Activated CD4-positive, CD25-positive, alpha-beta regulatory T cell treated with anti-CD3 and anti-CD28 coated beads, Interleukin-2, amount 50 U/mL, for 72 hours (primary cell): ENCODE measurements at regions not wholly inside any gene's neighbourhood (a gene's known extent, or its start where the extent isn't known, plus 50 kb on each side); places are given as distances from the start of the nearest gene placed in this dataset.

Experiments
- DNase-seq: peaks from one replicate; pipeline ENCODE4 v3.0.0; 2021

GRCh38 chr3:135755330-135756105, 210.0 kb upstream of the PPP2R3A start:
- no peak for DNase-seq

- no peak for DNase-seq
Observed at GRCh38 chr3:135756106-135756668, 209.3 kb upstream of the PPP2R3A start.

GRCh38 chr3:135757421-135757820, 208.1 kb upstream of the PPP2R3A start:
- DNase-seq = no peak

GRCh38 chr3:135758961-135759360, 206.6 kb upstream of the PPP2R3A start:
- DNase-seq = no peak

GRCh38 chr3:135759651-135760050, 205.9 kb upstream of the PPP2R3A start:
- no peak for DNase-seq

- DNase-seq = no peak
Observed at GRCh38 chr3:135760581-135760980, 204.9 kb upstream of the PPP2R3A start.

- DNase-seq = no peak
Observed at GRCh38 chr3:135762188-135762856, 203.2 kb upstream of the PPP2R3A start.

GRCh38 chr3:135766115-135766514, 199.4 kb upstream of the PPP2R3A start:
- DNase-seq = no peak

GRCh38 chr3:135771760-135772159, 193.8 kb upstream of the PPP2R3A start:
- no peak for DNase-seq

GRCh38 chr3:135779024-135779423, 186.5 kb upstream of the PPP2R3A start:
- no peak for DNase-seq

- DNase-seq = no peak
Observed at GRCh38 chr3:135779590-135780235, 185.8 kb upstream of the PPP2R3A start.

GRCh38 chr3:135781026-135781815, 184.3 kb upstream of the PPP2R3A start:
- DNase-seq = no peak

- no peak for DNase-seq
Observed at GRCh38 chr3:135784557-135784956, 181.0 kb upstream of the PPP2R3A start.

GRCh38 chr3:135788146-135788545, 177.4 kb upstream of the PPP2R3A start:
- DNase-seq = no peak

GRCh38 chr3:135788978-135789377, 176.6 kb upstream of the PPP2R3A start:
- DNase-seq = no peak

- no peak for DNase-seq
Observed at GRCh38 chr3:135792174-135792573, 173.4 kb upstream of the PPP2R3A start.

GRCh38 chr3:135792858-135793475, 172.6 kb upstream of the PPP2R3A start:
- DNase-seq = no peak

- no peak for DNase-seq
Observed at GRCh38 chr3:135800071-135800549, 165.4 kb upstream of the PPP2R3A start.

GRCh38 chr3:135801018-135801417, 164.5 kb upstream of the PPP2R3A start:
- DNase-seq = no peak

GRCh38 chr3:135802171-135802570, 163.4 kb upstream of the PPP2R3A start:
- no peak for DNase-seq

- no peak for DNase-seq
Observed at GRCh38 chr3:135803028-135803692, 162.4 kb upstream of the PPP2R3A start.

- DNase-seq = no peak
Observed at GRCh38 chr3:135805752-135806151, 159.8 kb upstream of the PPP2R3A start.
